Prostate gland (tissue), 2 donors: ENCODE measurements at regions not wholly inside any gene's neighbourhood (a gene's known extent, or its start where the extent isn't known, plus 50 kb on each side); places are given as distances from the start of the nearest gene placed in this dataset.
"Not testable (repeated sequence)": the region's sequence is repeated elsewhere in the genome, so short reads cannot be mapped to it uniquely, and the experiment has no call there.

ENCODE experiments used
- DNase-seq: peaks from one replicate; pipeline ENCODE4 v3.0.0-alpha.2; 2019; ENCODE audit warnings: low spot score
- H3K27ac ChIP-seq, 2 donors: fragments of 200-600 bp; sonication (generic); 2 replicates each; pipeline ENCODE4 v1.5.1; 2017 to 2019
- H3K27me3 ChIP-seq: fragments of 200-600 bp; sonication (generic); replicated peaks from 2 replicates; pipeline ENCODE4 v1.5.1; 2019; ENCODE audit not compliant: insufficient read depth
- H3K36me3 ChIP-seq, 2 donors: fragments of 200-600 bp; sonication (generic); 1 replicate in 1 of 2; 2 replicates in 1 of 2; pipeline versions ENCODE4 v1.5.1 to v1.8.1; 2017 to 2019
- H3K4me1 ChIP-seq: fragments of 200-600 bp; sonication (generic); replicated peaks from 2 replicates; pipeline ENCODE4 v1.5.1; 2019
- H3K4me3 ChIP-seq, 2 donors: fragments of 200-600 bp; sonication (generic); 2 replicates each; pipeline ENCODE4 v1.5.1; 2017 to 2019
- H3K9me3 ChIP-seq: fragments of 200-600 bp; sonication (generic); 2 replicates; pipeline ENCODE4 v1.5.1; 2017
- CTCF ChIP-seq, 4 experiments: fragments of 200-600 bp in 2 of 4; fragments of 450-650 bp in 2 of 4; sonication (generic) in 2 of 4; IDR thresholded peaks; 1 replicate in 3 of 4; 2 replicates in 1 of 4; pipeline ENCODE4 v1.5.1; 2016 to 2019; ENCODE audit warnings: antibody characterized with exemption in 4 of 4, mild to moderate bottlenecking in 2 of 4, moderate library complexity in 2 of 4
- POLR2A ChIP-seq: fragments of 450-650 bp; IDR thresholded peaks from one replicate; pipeline ENCODE4 v1.6.1; 2016; ENCODE audit warnings: antibody characterized with exemption, mild to moderate bottlenecking
- POLR2AphosphoS5 ChIP-seq: sonication (generic); formaldehyde crosslinking; IDR thresholded peaks from one replicate; pipeline ENCODE4 v1.6.1; 2017; ENCODE audit warnings: antibody characterized with exemption
- WGBS: methylation state at CpG from one replicate; pipeline ENCODE4 v1.1.5; 2018; 5-methylcytosine and 5-hydroxymethylcytosine counted together
- intact Hi-C: fragments of 100-400 bp; cut with DNase I; formaldehyde crosslinking; loops from one replicate; pipeline ENCODE4 v1.14.2; 2022

GRCh38 chr11:112345166-112345565 is 84.5 kb upstream of the PLET1 start:
- intact Hi-C loops, result no loop called here
- Histone ChIP-seq H3K4me1 (peaks cover 10% of the 10 kb centered on the region), H3K4me3 (no peak overlapping the region), H3K27me3 (no peaks in the 10 kb centered on the region), H3K36me3 (no peaks in the 10 kb centered on the region), H3K27ac (no peak overlapping the region), H3K9me3 (no peaks in the 10 kb centered on the region)
- TF ChIP-seq CTCF (IDR thresholded peaks at IDR 0.05) (no peak), POLR2AphosphoS5 (no peak), POLR2A (no peak)
- WGBS, result 70% methylated on average over 3 of the region's 3 CpGs
- DNase-seq, result no peak

DNA sequence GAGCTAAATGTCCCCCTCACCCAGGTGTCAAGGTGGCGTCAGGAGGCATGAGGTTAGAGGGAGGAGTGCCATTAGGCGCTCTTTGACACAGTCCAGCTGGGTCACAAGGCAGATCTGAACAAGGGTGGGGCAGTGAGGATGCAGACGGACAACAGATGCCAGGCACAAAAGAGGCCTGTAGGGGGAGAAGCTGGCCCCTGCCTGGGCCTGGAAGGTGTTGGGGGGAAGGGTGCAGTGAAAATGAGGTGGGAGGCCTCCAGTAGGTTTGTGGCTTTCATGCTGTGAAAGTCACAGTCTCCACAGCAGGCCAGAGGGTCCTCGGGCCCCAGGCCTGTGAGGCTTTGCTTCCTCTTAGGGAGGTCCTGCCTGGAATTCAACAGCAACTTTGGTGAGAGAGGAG is 85.0 kb upstream of the PLET1 start:
- whole genome bisulfite sequencing, result 88% methylated on average over 4 of the region's 4 CpGs
- intact Hi-C loops, result no loop called here
- no peaks in the 10 kb centered on the region for H3K9me3 ChIP-seq
- H3K27ac ChIP-seq, result no peak overlapping the region
- no peaks in the 10 kb centered on the region for H3K36me3 ChIP-seq
- H3K4me1 ChIP-seq, result peaks cover 10% of the 10 kb centered on the region
- DNase-seq, result no peak
- no peak overlapping the region for H3K4me3 ChIP-seq
- TF ChIP-seq POLR2A, result no peak
- no peak for TF ChIP-seq POLR2AphosphoS5
- no peak for TF ChIP-seq CTCF (IDR thresholded peaks at IDR 0.05)
- no peaks in the 10 kb centered on the region for H3K27me3 ChIP-seq

GRCh38 chr11:112346586-112346985 is 85.9 kb upstream of the PLET1 start:
- Histone ChIP-seq H3K27ac (no peak overlapping the region), H3K36me3 (no peaks in the 10 kb centered on the region), H3K9me3 (no peaks in the 10 kb centered on the region), H3K4me3 (no peak overlapping the region), H3K4me1 (peaks cover 10% of the 10 kb centered on the region), H3K27me3 (no peaks in the 10 kb centered on the region)
- 90% methylated on average over 5 of the region's 5 CpGs for WGBS
- intact Hi-C loops, result no loop called here
- DNase-seq, result no peak
- TF ChIP-seq POLR2A (no peak), CTCF (IDR thresholded peaks at IDR 0.05) (no peak), POLR2AphosphoS5 (no peak)

- H3K36me3 ChIP-seq, result no peaks in the 10 kb centered on the region
- H3K9me3 ChIP-seq, result no peaks in the 10 kb centered on the region
- H3K4me1 ChIP-seq, result peaks cover 5% of the 10 kb centered on the region
- H3K27me3 ChIP-seq, result no peaks in the 10 kb centered on the region
- intact Hi-C loops, result no loop called here
- no peak overlapping the region for H3K27ac ChIP-seq
- no peak overlapping the region for H3K4me3 ChIP-seq
- WGBS, result 88% methylated on average over 6 of the region's 6 CpGs
- TF ChIP-seq POLR2A (no peak), POLR2AphosphoS5 (no peak), CTCF (IDR thresholded peaks at IDR 0.05) (no peak)
- no peak for DNase-seq
Observed at GRCh38 chr11:112348480-112349029, 87.9 kb upstream of the PLET1 start.

GRCh38 chr11:112351423-112351822 is 90.8 kb upstream of the PLET1 start:
- intact Hi-C loops, H3K27me3 ChIP-seq, H3K27ac ChIP-seq, H3K36me3 ChIP-seq, H3K4me1 ChIP-seq, H3K9me3 ChIP-seq, H3K4me3 ChIP-seq, DNase-seq: not testable (repeated sequence)
- WGBS, result 89% methylated on average over 3 of the region's 3 CpGs
